AG09309 (cell line): ENCODE measurements at regions not wholly inside any gene's neighbourhood (a gene's known extent, or its start where the extent isn't known, plus 50 kb on each side); places are given as distances from the start of the nearest gene placed in this dataset.

Experiments
- DNase-seq: peaks from one replicate; pipeline ENCODE4 v3.0.0-alpha.2; 2010; ENCODE audit warnings: low read depth
- H3K4me3 ChIP-seq: 2 replicates; pipeline ENCODE4 v1.5.1; 2011; ENCODE audit warnings: mild to moderate bottlenecking, low read depth, low read length, moderate library complexity; ENCODE audit not compliant: control insufficient read depth
- TF ChIP-seq, protein P1 (sequence below): IDR thresholded peaks from 2 replicates; pipeline ENCODE4 v1.5.1; 2011; ENCODE audit warnings: mild to moderate bottlenecking, low read depth, low read length, inconsistent platforms; ENCODE audit not compliant: insufficient read depth, control insufficient read depth; ENCODE audit errors: missing control alignments

DNA sequence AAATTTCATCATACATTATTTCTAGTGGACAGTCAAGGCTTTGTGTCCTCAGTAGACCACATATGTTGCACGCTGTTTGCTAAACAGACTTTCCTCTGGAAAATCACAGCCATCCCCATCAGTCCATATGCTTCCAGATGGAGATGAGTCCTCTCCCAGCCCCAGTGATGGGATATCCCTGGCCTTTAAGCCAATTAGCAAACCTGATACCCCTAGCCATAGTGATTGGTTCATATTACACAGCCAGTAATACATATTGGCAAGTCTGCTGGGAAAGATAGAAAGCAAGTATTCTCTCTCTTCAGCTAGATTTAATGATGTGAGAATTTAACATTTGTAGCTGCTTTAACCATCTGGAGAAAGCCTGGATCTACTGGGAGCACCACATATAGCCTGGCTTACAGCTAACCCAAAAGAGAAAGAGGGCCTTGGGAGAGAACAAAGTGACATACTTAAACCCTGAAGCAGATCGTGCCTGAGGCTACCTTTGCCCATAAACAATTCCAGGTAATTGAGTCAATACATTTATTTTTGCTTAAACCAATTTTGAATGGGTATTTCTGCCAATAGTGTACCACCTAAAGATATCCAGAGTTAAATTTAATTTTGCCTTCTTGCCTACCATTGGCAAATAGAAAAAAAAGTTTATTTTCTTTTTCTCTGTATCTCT, 103.5 kb upstream of the HIVEP1 start:
- no peak for DNase-seq
- TF ChIP-seq, protein P1, sequence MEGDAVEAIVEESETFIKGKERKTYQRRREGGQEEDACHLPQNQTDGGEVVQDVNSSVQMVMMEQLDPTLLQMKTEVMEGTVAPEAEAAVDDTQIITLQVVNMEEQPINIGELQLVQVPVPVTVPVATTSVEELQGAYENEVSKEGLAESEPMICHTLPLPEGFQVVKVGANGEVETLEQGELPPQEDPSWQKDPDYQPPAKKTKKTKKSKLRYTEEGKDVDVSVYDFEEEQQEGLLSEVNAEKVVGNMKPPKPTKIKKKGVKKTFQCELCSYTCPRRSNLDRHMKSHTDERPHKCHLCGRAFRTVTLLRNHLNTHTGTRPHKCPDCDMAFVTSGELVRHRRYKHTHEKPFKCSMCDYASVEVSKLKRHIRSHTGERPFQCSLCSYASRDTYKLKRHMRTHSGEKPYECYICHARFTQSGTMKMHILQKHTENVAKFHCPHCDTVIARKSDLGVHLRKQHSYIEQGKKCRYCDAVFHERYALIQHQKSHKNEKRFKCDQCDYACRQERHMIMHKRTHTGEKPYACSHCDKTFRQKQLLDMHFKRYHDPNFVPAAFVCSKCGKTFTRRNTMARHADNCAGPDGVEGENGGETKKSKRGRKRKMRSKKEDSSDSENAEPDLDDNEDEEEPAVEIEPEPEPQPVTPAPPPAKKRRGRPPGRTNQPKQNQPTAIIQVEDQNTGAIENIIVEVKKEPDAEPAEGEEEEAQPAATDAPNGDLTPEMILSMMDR, result no peak
- H3K4me3 ChIP-seq, result no peak overlapping the region

DNA sequence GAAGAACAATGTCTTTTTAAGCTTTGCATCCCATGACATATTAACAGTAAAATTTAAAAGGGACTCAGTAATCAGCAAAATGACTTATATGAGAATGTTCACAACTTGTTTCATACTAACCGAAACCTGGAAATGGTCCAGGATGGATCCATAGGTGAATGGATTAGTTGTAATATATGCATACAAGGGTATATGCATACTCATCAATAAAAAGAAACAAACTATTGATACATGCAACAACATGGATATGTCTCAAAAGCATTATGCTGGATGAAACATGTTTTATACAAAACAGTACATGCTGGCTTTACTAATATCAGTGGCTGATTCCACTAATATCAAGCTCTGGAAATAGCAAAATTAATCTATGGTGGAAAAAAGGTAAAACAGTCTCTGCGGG, 108.5 kb upstream of the HIVEP1 start:
- H3K4me3 ChIP-seq, result no peak overlapping the region
- DNase-seq, result no peak
- TF ChIP-seq, protein P1, result no peak

DNA sequence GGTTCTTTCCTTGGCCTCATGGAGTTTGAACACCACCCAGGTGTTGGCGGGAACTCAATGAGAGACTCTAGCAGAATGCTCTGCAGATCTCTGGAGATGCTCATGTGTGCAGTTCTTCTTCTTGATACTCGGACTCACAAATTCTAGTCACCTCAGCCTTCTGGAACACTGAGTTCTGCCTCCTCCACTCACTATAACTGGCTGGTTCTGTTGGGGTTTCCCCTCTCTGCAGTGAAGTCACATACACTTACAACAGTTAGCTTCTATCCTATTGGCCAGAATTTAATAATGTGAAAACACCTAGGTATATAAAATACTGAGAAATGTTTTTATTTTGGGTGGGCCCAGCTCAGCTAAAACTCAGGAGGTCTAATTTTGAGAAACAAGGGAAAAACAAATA, 109.6 kb upstream of the HIVEP1 start:
- H3K4me3 ChIP-seq, result no peak overlapping the region
- TF ChIP-seq, protein P1, result no peak
- DNase-seq, result no peak

DNA sequence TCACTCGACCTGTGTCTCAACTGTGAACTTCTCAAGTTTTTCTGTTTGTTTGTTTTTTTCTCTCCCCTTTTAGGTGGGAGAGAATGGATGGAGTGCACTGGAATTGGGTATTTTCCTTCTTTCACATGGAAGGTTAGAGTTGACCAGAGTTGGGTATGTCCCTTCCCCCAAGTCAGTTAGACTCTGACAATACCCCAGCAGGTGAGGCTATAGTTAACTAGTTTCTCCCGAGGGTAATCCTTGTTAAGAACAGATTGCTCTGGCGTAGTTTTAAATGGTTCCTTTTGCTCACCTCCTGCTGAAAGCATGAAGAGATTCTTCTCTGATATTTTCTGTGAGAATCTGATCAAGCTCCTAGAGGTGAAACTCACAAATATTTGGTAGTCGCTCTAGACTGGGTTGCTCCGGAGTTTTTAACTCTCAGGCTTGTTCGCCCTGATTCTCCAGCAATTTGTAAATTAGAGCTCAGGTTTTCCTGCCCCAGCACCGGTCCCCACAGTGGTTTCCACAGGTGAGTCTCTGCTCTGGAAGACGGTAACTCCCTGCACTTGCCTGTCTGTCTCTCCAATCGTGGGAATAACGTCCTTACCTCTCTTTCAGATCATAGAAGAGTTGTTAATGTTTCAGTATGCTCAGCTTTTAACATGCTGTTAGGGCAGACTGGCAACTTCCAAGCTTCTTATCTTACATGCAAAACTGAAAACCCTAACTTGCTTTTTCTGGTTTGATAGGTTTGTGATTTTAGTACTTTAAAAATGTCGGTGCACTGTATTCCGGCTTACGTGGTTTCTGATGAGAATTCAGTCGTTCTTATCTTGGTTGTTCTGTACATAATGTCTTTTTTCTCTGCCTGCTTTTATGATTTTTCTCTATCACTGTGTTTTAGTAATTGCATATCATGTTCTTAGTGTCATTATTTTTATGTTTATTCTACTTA, 111.2 kb upstream of the HIVEP1 start:
- DNase-seq, result no peak
- TF ChIP-seq, protein P1, result no peak
- H3K4me3 ChIP-seq, result no peak overlapping the region

DNA sequence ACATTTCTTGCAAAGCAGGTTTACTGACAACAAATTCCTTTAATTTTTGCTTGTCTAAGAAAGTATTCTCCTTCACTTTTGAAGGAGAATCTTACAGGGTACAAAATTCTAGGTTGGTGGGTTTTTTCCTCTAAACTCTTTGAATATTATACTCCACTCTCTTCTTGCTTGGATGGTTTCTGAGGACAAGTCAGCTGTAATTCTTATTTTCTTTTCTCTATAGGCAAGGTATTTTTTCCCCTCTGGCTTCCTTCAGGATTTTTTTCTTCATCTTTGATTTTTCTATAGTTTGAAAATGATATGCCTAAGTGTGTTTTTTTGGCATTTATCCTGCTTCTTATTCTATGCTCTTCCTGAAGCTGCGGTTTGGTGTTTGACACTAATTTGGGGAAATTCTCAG, 112.5 kb upstream of the HIVEP1 start:
- TF ChIP-seq, protein P1, result no peak
- H3K4me3 ChIP-seq, result no peak overlapping the region
- DNase-seq, result no peak

DNA sequence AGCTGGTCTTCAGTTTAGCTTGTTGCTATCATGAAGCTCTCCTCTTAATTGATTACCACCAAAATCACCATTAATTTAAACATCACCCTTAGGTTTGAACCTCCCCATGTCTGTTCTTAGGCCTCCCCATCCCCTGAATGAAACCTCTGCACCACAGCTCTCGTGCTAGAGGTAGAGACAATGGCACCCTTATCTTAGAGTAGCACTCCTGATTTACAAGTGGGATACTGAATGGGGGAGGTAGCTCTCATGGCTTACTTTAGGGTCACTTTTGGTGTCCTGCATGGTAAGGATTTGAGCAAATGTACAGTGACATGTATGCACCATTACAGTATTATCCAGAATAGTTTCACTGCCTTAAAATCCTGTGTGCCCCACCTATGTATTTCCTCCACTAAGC, 115.6 kb upstream of the ADTRP start:
- no peak for DNase-seq
- TF ChIP-seq, protein P1, result no peak
- H3K4me3 ChIP-seq, result no peak overlapping the region
